ENCODE measurements at regions not wholly inside any gene's neighbourhood (a gene's known extent, or its start where the extent isn't known, plus 50 kb on each side); places are given as distances from the start of the nearest gene placed in this dataset.

DNA sequence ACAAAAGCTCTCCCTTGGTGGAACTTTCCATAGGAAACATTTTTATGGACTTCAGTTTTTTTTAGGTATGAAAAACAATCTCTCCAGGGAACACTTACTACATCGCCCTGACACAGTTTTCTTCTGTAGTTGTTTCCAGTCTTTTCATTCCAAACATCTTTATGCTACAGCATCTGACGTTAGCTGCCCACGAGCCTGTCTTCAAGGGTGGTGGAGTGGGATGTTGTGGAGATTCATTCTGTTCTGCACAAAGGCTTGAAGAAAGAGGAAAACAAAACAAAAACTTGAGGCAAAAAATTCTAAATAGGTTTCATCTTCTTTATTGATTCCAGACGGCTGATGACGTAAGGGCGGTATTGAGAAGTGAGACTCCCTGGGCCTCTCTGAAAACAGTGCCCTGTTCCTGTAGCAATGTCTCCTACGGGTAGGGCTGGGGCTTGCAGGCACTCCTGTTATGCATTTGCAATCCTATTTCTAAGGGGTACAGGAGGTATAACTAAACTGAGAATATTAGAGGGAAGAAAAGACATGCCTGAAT is 375.0 kb downstream of the RNF144A start:
- Histone ChIP-seq H3K27ac (no peak overlapping the region), H3F3A (ENCODE audit: low read depth) (no peaks in the 10 kb centered on the region)

DNA sequence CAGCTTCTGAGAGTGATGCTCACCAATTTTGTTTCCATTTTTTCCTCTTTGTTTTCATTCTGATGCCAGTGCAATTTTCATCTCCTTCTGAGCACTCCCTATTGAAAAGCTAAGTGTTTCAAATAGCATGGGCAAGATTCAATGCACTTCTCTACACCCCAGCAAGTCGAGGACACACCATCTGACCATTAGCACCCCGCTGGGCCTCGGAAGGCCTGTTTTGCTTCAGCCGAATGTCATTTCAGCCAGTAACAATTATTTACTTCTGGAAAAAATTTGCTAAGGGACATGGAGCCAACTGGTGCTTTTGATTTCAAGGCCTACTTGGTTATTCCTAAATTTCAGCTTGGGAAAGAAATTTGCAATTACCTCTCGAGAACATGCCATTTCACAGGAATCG is 392.4 kb downstream of the RNF144A start:
- Histone ChIP-seq H4K20me1 (ENCODE audit: low read depth) (no peaks in the 10 kb centered on the region), H3K27me3 (no peaks in the 10 kb centered on the region), H3K4me2 (no peak overlapping the region), H3K9me3 (ENCODE audit: low read depth) (no peaks in the 10 kb centered on the region), H3K4me3 (no peak overlapping the region), H3K9ac (no peak overlapping the region), H3K27ac (no peak overlapping the region), H3F3A (ENCODE audit: low read depth) (no peaks in the 10 kb centered on the region), H3K79me2 (ENCODE audit: low read depth) (no peaks in the 10 kb centered on the region), H3K36me3 (no peaks in the 10 kb centered on the region), H3K4me1 (no peaks in the 10 kb centered on the region), H2AFZ (replicated peaks) (no peak overlapping the region)
- TF ChIP-seq EZH2 (IDR thresholded peaks at IDR 0.05) (no peak), EZH2phosphoT487 (IDR thresholded peaks at IDR 0.05) (no peak)
- TF ChIP-seq, protein P1, sequence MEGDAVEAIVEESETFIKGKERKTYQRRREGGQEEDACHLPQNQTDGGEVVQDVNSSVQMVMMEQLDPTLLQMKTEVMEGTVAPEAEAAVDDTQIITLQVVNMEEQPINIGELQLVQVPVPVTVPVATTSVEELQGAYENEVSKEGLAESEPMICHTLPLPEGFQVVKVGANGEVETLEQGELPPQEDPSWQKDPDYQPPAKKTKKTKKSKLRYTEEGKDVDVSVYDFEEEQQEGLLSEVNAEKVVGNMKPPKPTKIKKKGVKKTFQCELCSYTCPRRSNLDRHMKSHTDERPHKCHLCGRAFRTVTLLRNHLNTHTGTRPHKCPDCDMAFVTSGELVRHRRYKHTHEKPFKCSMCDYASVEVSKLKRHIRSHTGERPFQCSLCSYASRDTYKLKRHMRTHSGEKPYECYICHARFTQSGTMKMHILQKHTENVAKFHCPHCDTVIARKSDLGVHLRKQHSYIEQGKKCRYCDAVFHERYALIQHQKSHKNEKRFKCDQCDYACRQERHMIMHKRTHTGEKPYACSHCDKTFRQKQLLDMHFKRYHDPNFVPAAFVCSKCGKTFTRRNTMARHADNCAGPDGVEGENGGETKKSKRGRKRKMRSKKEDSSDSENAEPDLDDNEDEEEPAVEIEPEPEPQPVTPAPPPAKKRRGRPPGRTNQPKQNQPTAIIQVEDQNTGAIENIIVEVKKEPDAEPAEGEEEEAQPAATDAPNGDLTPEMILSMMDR (IDR thresholded peaks at IDR 0.05): no peak
- Mint-ChIP-seq H3K27ac (no peak overlapping the region), H3K36me3 (no peaks in the 10 kb centered on the region), H3K4me1 (peaks cover 20% of the 10 kb centered on the region), H3K27me3 (ENCODE audit: insufficient read depth, low read depth) (no peaks in the 10 kb centered on the region), H3K9me3 (no peaks in the 10 kb centered on the region), H3K4me3 (no peak overlapping the region)
- no peak for DNase-seq (ENCODE audit: low spot score)

More for the DNA sequence above, 375.0 kb downstream of the RNF144A start:
- Histone ChIP-seq H3K79me2 (ENCODE audit: low read depth) (no peaks in the 10 kb centered on the region), H3K4me2 (no peak overlapping the region), H3K27me3 (no peaks in the 10 kb centered on the region), H4K20me1 (ENCODE audit: low read depth) (no peaks in the 10 kb centered on the region), H3K4me1 (no peaks in the 10 kb centered on the region), H3K4me3 (no peak overlapping the region), H3K9ac (no peak overlapping the region), H2AFZ (replicated peaks) (no peak overlapping the region), H3K9me3 (ENCODE audit: low read depth) (no peaks in the 10 kb centered on the region), H3K36me3 (no peaks in the 10 kb centered on the region)
- peak overlapping the region; percentile 32 for H3K27ac Mint-ChIP-seq
- H3K27me3 Mint-ChIP-seq (ENCODE audit: insufficient read depth, low read depth): peaks cover 2% of the 10 kb centered on the region
- H3K36me3 Mint-ChIP-seq: peaks cover 1% of the 10 kb centered on the region
- H3K4me1 Mint-ChIP-seq: no peaks in the 10 kb centered on the region
- no peaks in the 10 kb centered on the region for H3K9me3 Mint-ChIP-seq
- no peak overlapping the region for H3K4me3 Mint-ChIP-seq
- no peak for DNase-seq (ENCODE audit: low spot score)
- TF ChIP-seq EZH2phosphoT487 (IDR thresholded peaks at IDR 0.05): no peak

DNA sequence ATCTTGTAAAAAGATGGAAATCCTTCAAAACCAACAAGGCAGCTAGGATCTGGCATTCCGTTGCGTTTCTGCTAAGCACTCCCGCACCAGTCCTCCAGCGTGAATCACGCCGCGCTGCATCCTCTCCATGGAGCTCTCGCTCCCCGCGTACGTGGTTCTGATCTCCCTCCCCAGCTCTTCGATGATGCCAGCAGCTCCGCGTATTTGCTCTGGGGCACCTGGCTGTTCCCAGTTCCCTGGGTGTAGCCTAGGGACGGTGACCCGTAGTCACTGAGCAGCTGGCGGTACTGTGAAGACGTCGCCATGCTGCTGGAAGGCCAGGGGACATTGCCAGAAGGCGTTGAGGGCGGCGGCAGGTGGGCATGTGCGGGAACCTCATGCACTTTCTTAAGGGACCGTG is 407.5 kb downstream of the RNF144A start:
- no peaks in the 10 kb centered on the region for H3K9me3 ChIP-seq (ENCODE audit: low read depth)
- no peak overlapping the region for H3K9ac ChIP-seq
- peaks cover 47% of the 10 kb centered on the region for H3K4me1 Mint-ChIP-seq
- peaks cover 11% of the 10 kb centered on the region for H3K9me3 Mint-ChIP-seq
- H3K79me2 ChIP-seq (ENCODE audit: low read depth): no peaks in the 10 kb centered on the region
- H3K4me1 ChIP-seq: peaks cover 31% of the 10 kb centered on the region
- no peak overlapping the region for H3K27ac Mint-ChIP-seq
- peaks cover 11% of the 10 kb centered on the region for H3K27me3 ChIP-seq
- peak overlapping the region; percentile 52 for H3K4me2 ChIP-seq
- H3K4me3 Mint-ChIP-seq: no peak overlapping the region
- no peaks in the 10 kb centered on the region for H3K36me3 Mint-ChIP-seq
- no peak overlapping the region for H3K27ac ChIP-seq
- peak overlapping the region; percentile 81 for H2AFZ ChIP-seq (replicated peaks)
- peaks cover 24% of the 10 kb centered on the region for H3F3A ChIP-seq (ENCODE audit: low read depth)
- DNase-seq (ENCODE audit: low spot score): peak; percentile 52
- H3K27me3 Mint-ChIP-seq (ENCODE audit: insufficient read depth, low read depth): peaks cover 4% of the 10 kb centered on the region
- H3K4me3 ChIP-seq: no peak overlapping the region
- TF ChIP-seq EZH2 (IDR thresholded peaks at IDR 0.05) (no peak), EZH2phosphoT487 (IDR thresholded peaks at IDR 0.05) (no peak)
- TF ChIP-seq, protein P1 (IDR thresholded peaks at IDR 0.05): no peak
- no peaks in the 10 kb centered on the region for H4K20me1 ChIP-seq (ENCODE audit: low read depth)
- no peaks in the 10 kb centered on the region for H3K36me3 ChIP-seq

DNA sequence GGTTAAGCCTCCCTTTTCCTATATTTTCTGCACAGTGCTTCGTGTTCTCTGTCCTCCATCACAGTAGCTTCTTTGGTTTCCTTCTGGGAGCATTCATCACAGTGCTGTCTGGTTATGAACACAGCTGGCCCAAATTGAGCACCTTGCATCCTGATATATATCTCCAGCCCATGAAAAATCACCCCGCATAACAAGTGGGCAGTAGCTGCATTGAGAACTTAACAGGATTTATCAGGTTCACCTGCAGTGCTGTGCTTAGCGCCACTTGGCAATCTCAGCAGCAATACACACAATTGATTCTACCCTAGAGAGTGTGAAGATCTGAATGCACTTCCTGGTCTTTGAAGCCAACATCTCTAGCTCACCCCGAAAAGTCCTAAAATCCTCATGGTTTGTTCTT is 408.0 kb downstream of the RNF144A start:
- Mint-ChIP-seq H3K27me3 (ENCODE audit: insufficient read depth, low read depth) (peaks cover 4% of the 10 kb centered on the region), H3K4me1 (peaks cover 44% of the 10 kb centered on the region), H3K36me3 (no peaks in the 10 kb centered on the region), H3K4me3 (no peak overlapping the region), H3K27ac (no peak overlapping the region), H3K9me3 (peaks cover 11% of the 10 kb centered on the region)
- Histone ChIP-seq H3K36me3 (no peaks in the 10 kb centered on the region), H3K4me2 (peak overlapping the region; percentile 52), H3K27me3 (peaks cover 11% of the 10 kb centered on the region), H3K9me3 (ENCODE audit: low read depth) (no peaks in the 10 kb centered on the region), H3K79me2 (ENCODE audit: low read depth) (no peaks in the 10 kb centered on the region), H3F3A (ENCODE audit: low read depth) (peaks cover 24% of the 10 kb centered on the region), H2AFZ (replicated peaks) (peak overlapping the region; percentile 81), H3K9ac (no peak overlapping the region), H4K20me1 (ENCODE audit: low read depth) (no peaks in the 10 kb centered on the region), H3K4me3 (no peak overlapping the region), H3K4me1 (peaks cover 31% of the 10 kb centered on the region), H3K27ac (no peak overlapping the region)
- no peak for TF ChIP-seq EZH2 (IDR thresholded peaks at IDR 0.05)
- TF ChIP-seq, protein P1 (IDR thresholded peaks at IDR 0.05): no peak
- no peak for TF ChIP-seq EZH2phosphoT487 (IDR thresholded peaks at IDR 0.05)
- DNase-seq (ENCODE audit: low spot score): no peak
